ENCODE measurements at regions not wholly inside any gene's neighbourhood (a gene's known extent, or its start where the extent isn't known, plus 50 kb on each side); places are given as distances from the start of the nearest gene placed in this dataset.

- Histone ChIP-seq H3K14ac (ENCODE audit: insufficient read depth, low read length) (no peak overlapping the region), H3K4me2 (ENCODE audit: insufficient read depth, insufficient read length, low read length) (no peak overlapping the region), H2BK20ac (ENCODE audit: low read depth, low read length, poor library complexity, severe bottlenecking) (no peak overlapping the region), H2BK15ac (ENCODE audit: low read depth, low read length) (no peak overlapping the region), H3K56ac (ENCODE audit: insufficient read length, low read depth, low read length) (no peak overlapping the region), H3K4me1 (ENCODE audit: insufficient read depth, low read length) (peaks cover 4% of the 10 kb centered on the region; the same call in 1 of the 2 replicates), H4K8ac (replicated peaks; ENCODE audit: insufficient read length, low read depth, low read length) (no peak overlapping the region), H2AK5ac (ENCODE audit: insufficient read length, low read length) (no peak overlapping the region), H3K79me1 (ENCODE audit: insufficient read depth, low read depth, low read length, poor library complexity, severe bottlenecking) (no peaks in the 10 kb centered on the region), H3K4ac (ENCODE audit: low read depth, low read length) (no peak overlapping the region), H4K20me1 (ENCODE audit: control insufficient read depth, insufficient read depth, insufficient read length) (no peaks in the 10 kb centered on the region), H3K9ac (ENCODE audit: extremely low read depth, insufficient read length, low read length) (no peak overlapping the region), H4K91ac (ENCODE audit: insufficient read length, low read depth, low read length) (no peak overlapping the region), H2BK120ac (ENCODE audit: low read depth, low read length, poor library complexity, severe bottlenecking) (no peak overlapping the region), H2BK5ac (ENCODE audit: insufficient read length, low read length) (no peak overlapping the region), H3K23ac (ENCODE audit: insufficient read length, low read depth, low read length) (no peak overlapping the region), H3K79me2 (ENCODE audit: insufficient read depth, low read length) (no peaks in the 10 kb centered on the region), H2AFZ (ENCODE audit: low read length) (no peak overlapping the region), H3K27ac (ENCODE audit: insufficient read length, low read depth, low read length) (no peak overlapping the region), H4K5ac (ENCODE audit: insufficient read length, low read depth, low read length) (no peak overlapping the region), H3K27me3 (ENCODE audit: insufficient read depth, low read length) (no peaks in the 10 kb centered on the region), H2BK12ac (ENCODE audit: insufficient read length, low read depth, low read length) (no peak overlapping the region), H3T11ph (ENCODE audit: low read length) (no peak overlapping the region), H3K23me2 (ENCODE audit: insufficient read length, low read depth, low read length, poor library complexity, severe bottlenecking) (no peaks in the 10 kb centered on the region), H3K18ac (ENCODE audit: insufficient read length, low read depth, low read length) (no peak overlapping the region), H3K9me3 (ENCODE audit: control insufficient read depth, low read depth, low read length) (no peaks in the 10 kb centered on the region)
- Mint-ChIP-seq H3K36me3 (ENCODE audit: insufficient read depth in 1 of 3, low read depth in 3 of 3) (peaks cover 0 to 2% (median 0%) of the 10 kb centered on the region in 3 experiments; a peak in 2 of 7 replicates), H3K27ac (peak overlapping the region in 2 of 3 experiments; percentile 1 to 92; a peak in 2 of 7 replicates), H3K27me3 (ENCODE audit: low read depth) (no peaks in the 10 kb centered on the region), H3K4me1 (peaks cover 36 to 47% of the 10 kb centered on the region in 2 experiments), H3K9me3 (peaks cover 0 to 3% of the 10 kb centered on the region in 2 experiments; a peak in 1 of 5 replicates), H3K4me3 (no peak overlapping the region)
- no CpG with 5 or more reads among the region's 1 CpG for WGBS (ENCODE audit: extremely low coverage, insufficient read length, low lambda C conversion rate)
- no peak for DNase-seq
- no peak for TF ChIP-seq CTCF (conservative IDR thresholded peaks at IDR 0.05)
Measured at GRCh38 chr4:30817447-30817846, 97.3 kb downstream of the PCDH7 start.

Measured in H9 (cell line).